ENCODE measurements at regions not wholly inside any gene's neighbourhood (a gene's known extent, or its start where the extent isn't known, plus 50 kb on each side); places are given as distances from the start of the nearest gene placed in this dataset.

DNA sequence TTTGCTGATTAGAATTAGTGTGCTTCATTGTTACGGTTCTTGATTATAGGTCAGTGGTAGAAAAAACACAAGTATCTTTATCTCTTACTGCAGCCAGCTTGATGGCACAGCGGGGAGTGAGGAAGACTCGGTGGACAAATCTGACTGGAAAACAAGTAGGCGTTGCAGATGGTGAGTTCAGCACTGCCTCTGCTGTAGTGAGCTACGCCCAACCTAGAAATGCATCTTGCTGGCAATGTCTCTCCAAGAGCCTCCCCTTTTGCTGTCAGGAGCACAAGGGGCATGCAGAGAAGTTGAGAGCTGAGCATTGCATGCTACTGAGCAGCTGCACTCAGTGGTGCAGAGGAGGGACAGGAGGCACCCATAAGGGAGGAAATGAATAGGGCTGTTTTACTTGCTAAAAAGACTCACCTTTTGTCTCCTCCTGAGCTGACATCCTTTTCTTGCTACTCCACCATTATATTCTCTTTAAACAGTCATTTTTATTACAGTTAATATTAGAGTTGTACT lies 977.3 kb upstream of the ACVR2A start:
- TF ChIP-seq, protein P1, sequence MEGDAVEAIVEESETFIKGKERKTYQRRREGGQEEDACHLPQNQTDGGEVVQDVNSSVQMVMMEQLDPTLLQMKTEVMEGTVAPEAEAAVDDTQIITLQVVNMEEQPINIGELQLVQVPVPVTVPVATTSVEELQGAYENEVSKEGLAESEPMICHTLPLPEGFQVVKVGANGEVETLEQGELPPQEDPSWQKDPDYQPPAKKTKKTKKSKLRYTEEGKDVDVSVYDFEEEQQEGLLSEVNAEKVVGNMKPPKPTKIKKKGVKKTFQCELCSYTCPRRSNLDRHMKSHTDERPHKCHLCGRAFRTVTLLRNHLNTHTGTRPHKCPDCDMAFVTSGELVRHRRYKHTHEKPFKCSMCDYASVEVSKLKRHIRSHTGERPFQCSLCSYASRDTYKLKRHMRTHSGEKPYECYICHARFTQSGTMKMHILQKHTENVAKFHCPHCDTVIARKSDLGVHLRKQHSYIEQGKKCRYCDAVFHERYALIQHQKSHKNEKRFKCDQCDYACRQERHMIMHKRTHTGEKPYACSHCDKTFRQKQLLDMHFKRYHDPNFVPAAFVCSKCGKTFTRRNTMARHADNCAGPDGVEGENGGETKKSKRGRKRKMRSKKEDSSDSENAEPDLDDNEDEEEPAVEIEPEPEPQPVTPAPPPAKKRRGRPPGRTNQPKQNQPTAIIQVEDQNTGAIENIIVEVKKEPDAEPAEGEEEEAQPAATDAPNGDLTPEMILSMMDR (IDR thresholded peaks at IDR 0.05), result no peak
- TF ChIP-seq, protein P2, sequence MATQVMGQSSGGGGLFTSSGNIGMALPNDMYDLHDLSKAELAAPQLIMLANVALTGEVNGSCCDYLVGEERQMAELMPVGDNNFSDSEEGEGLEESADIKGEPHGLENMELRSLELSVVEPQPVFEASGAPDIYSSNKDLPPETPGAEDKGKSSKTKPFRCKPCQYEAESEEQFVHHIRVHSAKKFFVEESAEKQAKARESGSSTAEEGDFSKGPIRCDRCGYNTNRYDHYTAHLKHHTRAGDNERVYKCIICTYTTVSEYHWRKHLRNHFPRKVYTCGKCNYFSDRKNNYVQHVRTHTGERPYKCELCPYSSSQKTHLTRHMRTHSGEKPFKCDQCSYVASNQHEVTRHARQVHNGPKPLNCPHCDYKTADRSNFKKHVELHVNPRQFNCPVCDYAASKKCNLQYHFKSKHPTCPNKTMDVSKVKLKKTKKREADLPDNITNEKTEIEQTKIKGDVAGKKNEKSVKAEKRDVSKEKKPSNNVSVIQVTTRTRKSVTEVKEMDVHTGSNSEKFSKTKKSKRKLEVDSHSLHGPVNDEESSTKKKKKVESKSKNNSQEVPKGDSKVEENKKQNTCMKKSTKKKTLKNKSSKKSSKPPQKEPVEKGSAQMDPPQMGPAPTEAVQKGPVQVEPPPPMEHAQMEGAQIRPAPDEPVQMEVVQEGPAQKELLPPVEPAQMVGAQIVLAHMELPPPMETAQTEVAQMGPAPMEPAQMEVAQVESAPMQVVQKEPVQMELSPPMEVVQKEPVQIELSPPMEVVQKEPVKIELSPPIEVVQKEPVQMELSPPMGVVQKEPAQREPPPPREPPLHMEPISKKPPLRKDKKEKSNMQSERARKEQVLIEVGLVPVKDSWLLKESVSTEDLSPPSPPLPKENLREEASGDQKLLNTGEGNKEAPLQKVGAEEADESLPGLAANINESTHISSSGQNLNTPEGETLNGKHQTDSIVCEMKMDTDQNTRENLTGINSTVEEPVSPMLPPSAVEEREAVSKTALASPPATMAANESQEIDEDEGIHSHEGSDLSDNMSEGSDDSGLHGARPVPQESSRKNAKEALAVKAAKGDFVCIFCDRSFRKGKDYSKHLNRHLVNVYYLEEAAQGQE (IDR thresholded peaks at IDR 0.05; ENCODE audit: insufficient read depth in 1 of 2, low read depth in 2 of 2, low read length in 1 of 2), result no peak
- TF ChIP-seq SIN3A (IDR thresholded peaks at IDR 0.05; ENCODE audit: borderline replicate concordance, insufficient read depth, low read depth, low read length), result no peak
- no peak for TF ChIP-seq TCF7L2 (IDR thresholded peaks at IDR 0.05; ENCODE audit: low read depth, low read length)
- no peak for TF ChIP-seq POLR2AphosphoS5 (IDR thresholded peaks at IDR 0.05; ENCODE audit: low read depth, low read length)
